Panc1 (cell line): ENCODE measurements at regions not wholly inside any gene's neighbourhood (a gene's known extent, or its start where the extent isn't known, plus 50 kb on each side); places are given as distances from the start of the nearest gene placed in this dataset.

ENCODE experiments used
- CTCF ChIP-seq: fragments of 450-650 bp; IDR thresholded peaks from 2 replicates; pipeline ENCODE4 v1.5.1; 2017; ENCODE audit warnings: mild to moderate bottlenecking
- REST ChIP-seq, 2 experiments: IDR thresholded peaks; 2 replicates each; pipeline ENCODE4 v1.6.1; 2011 to 2012; ENCODE audit warnings: low read depth in 2 of 2, control low read depth in 1 of 2, low read length in 1 of 2, mild to moderate bottlenecking in 1 of 2, moderate library complexity in 1 of 2; ENCODE audit not compliant: insufficient read depth in 1 of 2

DNA sequence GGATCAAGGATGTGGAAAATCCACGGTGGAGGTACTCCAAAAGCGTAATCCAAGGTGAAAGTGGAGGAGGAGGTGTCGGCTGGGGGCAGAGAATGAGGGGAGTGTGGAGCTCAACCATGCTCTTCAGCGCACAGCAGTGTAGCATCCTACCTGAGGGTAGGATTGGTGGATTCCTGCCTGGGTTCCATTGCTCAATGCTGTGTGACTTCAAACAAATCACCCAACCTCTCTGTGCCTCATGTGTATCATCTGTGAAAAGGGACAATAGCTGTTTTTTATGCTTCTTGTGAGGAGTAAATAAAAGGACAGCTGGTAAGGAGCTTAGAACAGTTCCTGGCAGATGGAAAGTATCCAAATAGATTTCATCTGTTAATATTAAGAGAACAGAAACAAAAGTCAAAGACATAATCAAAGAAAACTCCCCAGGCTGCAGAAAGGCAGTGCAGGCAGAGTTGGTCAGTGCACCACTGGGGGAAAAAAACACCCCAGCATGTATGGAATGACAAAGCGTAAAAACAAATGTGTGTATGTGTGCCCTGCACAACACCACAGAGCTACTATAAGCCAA lies 130.0 kb upstream of the HDAC4 start:
- TF ChIP-seq REST (IDR thresholded peaks at IDR 0.05; ENCODE audit: insufficient read depth in 1 of 2, low read depth in 2 of 2, low read length in 1 of 2) (no peak), CTCF (no peak)
